Fibroblast of pulmonary artery (primary cell): ENCODE measurements at regions not wholly inside any gene's neighbourhood (a gene's known extent, or its start where the extent isn't known, plus 50 kb on each side); places are given as distances from the start of the nearest gene placed in this dataset.

Experiments used
- DNase-seq: peaks from one replicate; pipeline ENCODE4 v3.0.0-alpha.2; 2010; ENCODE audit warnings: low read depth
- H3K4me3 ChIP-seq: replicated peaks from 2 replicates; pipeline ENCODE4 v1.5.1; 2011; ENCODE audit warnings: low read depth, mild to moderate bottlenecking, control low read depth, low read length, moderate library complexity
- CTCF ChIP-seq: IDR thresholded peaks from 2 replicates; pipeline ENCODE4 v1.5.1; 2011; ENCODE audit warnings: mild to moderate bottlenecking, control low read depth, low read length, inconsistent platforms; ENCODE audit errors: missing control alignments

- TF ChIP-seq CTCF = no peak
- no peak overlapping the region for H3K4me3 ChIP-seq
- DNase-seq = no peak
Measured at GRCh38 chr16:9249534-9249933, 158.1 kb downstream of the HAPSTR1 start.

- no peak overlapping the region for H3K4me3 ChIP-seq
- TF ChIP-seq CTCF = no peak
- DNase-seq = no peak
Measured at GRCh38 chr16:9251026-9251425, 159.6 kb downstream of the HAPSTR1 start.

GRCh38 chr16:9254863-9255262 is 163.4 kb downstream of the HAPSTR1 start:
- TF ChIP-seq CTCF = no peak
- no peak for DNase-seq

GRCh38 chr16:9256196-9256595 is 164.8 kb downstream of the HAPSTR1 start:
- no peak for DNase-seq
- no peak overlapping the region for H3K4me3 ChIP-seq
- TF ChIP-seq CTCF = peak; percentile 28

More at GRCh38 chr16:9254863-9255262, 163.4 kb downstream of the HAPSTR1 start:
- H3K4me3 ChIP-seq = no peak overlapping the region

- TF ChIP-seq CTCF = no peak
- no peak for DNase-seq
Measured at GRCh38 chr16:9257843-9258242, 166.4 kb downstream of the HAPSTR1 start.

GRCh38 chr16:9258423-9259051 is 167.1 kb downstream of the HAPSTR1 start:
- DNase-seq = peak; percentile 3
- no peak overlapping the region for H3K4me3 ChIP-seq

More at GRCh38 chr16:9257843-9258242, 166.4 kb downstream of the HAPSTR1 start:
- no peak overlapping the region for H3K4me3 ChIP-seq

More at GRCh38 chr16:9258423-9259051, 167.1 kb downstream of the HAPSTR1 start:
- TF ChIP-seq CTCF = peak; percentile 35
